Hematopoietic multipotent progenitor cell treated with erythropoietin and hydrocortisone succinate and interleukin-3 and kit ligand, for 6 days (in vitro differentiated cells): ENCODE measurements at regions not wholly inside any gene's neighbourhood (a gene's known extent, or its start where the extent isn't known, plus 50 kb on each side); places are given as distances from the start of the nearest gene placed in this dataset.
"Not testable (repeated sequence)": the region's sequence is repeated elsewhere in the genome, so short reads cannot be mapped to it uniquely, and the experiment has no call there.

ENCODE experiments used
- DNase-seq: peaks from one replicate; pipeline ENCODE4 v3.0.0-alpha.2; 2015

DNA sequence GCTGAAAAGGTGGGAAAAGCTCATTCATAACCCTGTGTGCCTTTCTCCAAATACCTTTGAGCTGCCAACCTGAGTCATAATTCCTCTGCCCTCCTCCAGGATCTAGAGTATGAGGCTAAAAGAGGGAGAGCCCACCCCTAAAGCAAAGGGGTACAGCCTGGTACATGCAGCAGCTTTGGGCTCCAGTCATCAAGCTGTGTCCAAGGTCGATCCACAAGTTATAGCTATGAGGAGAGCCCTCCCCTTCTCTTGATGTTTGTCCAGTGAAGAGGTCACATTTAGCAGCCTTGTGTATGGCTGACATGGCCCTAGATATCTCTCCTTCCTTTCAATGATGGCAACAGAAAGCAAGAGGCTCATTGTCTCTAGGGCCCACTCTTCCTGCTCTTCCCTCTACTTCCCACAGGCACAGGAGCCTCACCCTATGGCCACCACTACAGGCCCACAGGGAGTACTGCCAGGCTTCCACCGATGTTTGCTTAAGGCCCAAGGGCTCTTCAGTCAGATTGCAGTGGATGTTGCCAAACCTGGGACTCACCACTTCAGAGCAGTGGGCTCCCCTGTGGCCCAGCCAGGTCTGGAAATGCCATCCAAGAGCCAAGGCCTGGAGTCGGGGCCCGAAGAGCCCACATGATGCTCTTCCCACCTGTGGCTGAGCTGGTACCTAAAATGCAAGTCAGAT, 176.8 kb downstream of the CD83 start:
- DNase-seq: no peak

DNA sequence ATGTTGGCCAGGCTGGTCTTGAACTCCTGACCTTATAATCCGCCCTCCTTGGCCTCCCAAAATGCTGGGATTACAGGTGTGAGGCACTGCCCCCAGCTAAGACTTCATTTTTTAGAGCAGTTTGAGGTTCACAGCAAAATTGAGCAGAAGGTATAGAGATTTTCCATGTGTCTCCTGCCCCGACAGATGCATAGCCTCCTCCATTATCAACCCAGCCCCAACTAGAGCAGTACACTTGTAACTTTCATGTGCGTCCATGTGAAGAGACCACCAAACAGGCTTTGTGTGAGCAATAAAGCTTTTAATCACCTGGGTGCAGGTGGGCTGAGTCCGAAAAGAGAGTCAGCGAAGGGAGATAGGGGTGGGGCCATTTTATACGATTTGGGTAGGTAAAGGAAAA, 179.1 kb downstream of the CD83 start:
- not testable (repeated sequence) for DNase-seq

DNA sequence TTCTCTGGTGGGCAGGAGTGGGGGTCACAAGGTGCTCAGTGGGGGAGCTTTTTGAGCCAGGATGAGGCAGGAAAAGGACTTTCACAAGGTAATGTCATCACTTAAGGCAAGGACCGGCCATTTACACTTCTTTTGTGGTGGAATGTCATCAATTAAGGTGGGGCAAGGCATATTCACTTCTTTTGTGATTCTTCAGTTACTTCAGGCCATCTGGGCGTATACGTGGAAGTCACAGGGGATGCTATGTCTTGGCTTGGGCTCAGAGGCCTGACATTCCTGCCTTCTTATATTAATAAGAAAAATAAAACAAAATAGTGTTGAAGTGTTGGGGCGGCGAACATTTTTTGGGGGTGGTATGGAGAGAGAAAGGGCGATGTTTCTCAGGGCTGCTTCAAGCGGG, 179.5 kb downstream of the CD83 start:
- not testable (repeated sequence) for DNase-seq

DNA sequence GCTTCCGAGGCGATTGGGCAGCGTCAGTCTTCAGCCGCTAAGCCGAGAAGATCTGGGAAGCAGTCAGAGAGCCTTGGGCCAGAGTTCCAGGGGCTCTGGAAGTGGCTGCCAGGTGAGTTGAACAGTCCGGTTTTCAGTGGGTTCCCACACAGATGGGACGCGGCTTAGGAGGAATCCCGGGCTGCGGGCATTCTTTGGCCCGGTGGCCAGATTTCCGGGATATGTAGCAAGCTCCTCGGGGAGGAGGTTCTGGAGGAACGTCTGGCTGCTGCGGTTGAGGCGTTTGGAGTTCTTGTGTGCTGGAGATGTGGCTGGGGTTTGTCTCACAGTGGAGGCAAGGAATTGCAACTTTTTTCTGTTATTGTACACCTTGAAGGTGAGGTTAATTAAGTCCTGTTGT, 182.6 kb downstream of the CD83 start:
- not testable (repeated sequence) for DNase-seq

DNA sequence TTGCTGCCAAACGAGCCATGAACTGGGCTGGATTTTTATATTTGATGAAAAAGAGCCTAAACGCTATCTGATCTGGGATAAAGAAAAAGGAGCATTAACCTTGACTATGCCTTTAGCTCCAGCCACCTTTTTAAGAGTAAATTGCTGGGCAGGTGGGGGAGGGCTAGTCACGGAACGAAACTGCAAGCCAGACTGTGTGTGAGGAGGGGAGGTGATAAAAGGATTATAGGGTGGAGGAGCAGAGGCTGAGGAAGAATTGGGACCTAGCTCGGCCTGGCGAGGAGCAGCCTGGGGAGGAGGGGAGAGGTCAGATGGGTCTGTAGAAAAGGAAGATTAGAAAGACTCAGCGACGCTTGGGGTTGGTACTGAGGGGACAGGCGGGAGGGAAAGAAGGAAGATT, 183.1 kb downstream of the CD83 start:
- not testable (repeated sequence) for DNase-seq

DNA sequence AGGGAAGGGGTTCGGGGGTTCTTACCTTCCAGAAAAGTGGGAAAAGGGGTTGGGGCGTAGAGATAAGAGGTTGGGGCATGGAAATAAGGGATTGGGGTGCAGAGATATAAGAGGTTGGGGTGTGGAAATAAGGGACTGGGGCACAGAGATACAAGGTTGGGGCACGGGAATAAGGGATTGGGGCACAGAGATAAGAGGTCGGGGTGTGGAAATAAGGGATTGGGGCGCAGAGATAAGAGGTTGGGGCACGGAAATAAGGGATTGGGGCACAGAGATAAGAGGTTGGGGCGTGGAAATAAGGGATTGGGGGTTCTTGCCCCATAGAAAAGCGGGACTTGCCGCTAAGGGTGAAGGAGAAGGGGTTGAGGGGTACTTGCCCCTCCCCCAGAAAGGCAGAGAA, 183.9 kb downstream of the CD83 start:
- not testable (repeated sequence) for DNase-seq

DNA sequence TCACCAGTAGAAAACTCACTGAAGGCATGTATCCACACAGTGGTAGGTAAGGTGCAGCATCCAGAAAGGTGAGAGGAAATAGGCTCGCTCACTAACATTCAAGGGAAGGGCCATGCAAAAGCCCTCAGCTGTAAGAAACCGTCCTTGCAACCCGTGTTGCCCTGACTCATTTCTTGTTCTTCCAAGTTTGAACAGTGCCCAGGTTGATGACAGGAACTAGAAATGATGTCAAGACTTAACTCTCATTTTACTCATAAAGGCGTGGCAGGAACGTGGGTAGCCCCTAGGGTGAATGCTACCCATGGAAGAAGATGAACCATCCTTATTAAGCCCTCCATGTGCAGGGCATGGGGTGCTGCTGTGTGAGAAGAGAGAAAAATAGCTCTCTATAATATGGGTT, 187.6 kb downstream of the CD83 start:
- no peak for DNase-seq

DNA sequence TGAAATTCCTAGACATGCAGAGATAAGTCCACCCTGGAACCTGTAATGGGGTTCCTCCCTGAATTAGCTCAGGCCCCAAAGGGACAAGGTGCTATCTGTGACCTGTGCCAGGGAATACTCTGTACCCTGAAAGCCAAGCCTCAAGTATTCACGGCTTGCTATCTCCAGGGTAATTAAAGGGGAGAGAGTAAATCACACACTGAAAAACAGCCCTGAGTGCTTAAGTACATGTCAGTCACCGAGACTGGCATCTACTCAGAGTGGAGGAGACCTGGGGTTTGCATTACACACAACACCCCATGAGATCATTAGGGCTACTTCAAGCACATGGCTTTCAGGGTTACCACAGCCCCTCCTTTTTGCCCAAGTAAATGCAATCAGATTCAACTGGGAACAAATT, 188.1 kb downstream of the CD83 start:
- DNase-seq: no peak

DNA sequence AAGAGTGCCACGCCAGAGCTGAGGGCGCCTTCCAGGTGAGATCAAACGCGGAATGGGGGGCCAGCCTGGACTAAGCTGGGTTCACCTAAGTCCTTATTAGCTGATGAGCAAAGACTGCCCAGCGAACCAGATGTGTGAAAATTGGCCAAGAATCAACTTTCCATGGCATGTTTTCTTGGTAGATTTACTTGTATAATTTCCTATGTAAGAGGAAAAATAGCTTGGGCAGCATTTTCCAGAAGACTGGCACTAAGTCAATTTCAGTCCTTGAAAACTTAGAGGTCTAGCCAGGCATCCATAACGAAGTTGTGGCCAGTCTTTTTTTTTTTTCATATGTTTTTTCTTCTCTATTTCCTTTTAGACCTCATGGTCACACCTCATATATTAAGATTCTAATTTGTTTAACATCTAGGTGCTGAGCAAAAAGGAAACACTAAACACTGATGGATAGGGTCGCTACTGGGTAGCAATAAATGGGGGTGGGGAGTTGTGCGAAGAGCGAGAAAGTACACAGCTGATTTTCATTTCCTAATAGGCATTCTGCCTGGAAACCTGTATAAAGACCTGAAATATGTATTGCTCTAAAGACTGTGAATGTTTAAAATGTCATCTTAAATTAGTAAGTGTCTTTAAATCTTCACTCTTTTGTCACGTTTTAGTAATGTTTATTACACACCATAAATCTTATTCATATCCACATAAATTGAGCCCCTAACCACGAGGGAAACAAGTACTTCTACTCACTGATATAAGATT, 188.8 kb downstream of the CD83 start:
- DNase-seq: no peak

DNA sequence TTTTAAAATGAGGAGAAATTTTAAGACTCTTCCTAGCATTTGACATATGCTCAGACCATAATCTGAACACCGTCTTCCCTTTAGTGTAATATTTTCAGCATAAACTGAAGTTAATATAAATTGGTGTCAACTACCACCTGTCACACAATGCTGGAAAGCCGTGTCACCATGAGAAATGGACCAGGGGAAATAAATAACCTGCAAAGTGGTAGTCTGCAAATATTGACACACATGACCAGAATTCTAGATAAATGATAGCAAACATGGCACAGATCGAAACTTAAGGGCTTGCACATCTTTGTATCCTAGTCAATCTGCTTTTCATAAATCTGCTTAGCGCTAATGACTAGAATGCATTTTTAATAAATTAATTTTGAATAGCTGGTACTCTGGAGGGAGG, 191.9 kb downstream of the CD83 start:
- DNase-seq: no peak

DNA sequence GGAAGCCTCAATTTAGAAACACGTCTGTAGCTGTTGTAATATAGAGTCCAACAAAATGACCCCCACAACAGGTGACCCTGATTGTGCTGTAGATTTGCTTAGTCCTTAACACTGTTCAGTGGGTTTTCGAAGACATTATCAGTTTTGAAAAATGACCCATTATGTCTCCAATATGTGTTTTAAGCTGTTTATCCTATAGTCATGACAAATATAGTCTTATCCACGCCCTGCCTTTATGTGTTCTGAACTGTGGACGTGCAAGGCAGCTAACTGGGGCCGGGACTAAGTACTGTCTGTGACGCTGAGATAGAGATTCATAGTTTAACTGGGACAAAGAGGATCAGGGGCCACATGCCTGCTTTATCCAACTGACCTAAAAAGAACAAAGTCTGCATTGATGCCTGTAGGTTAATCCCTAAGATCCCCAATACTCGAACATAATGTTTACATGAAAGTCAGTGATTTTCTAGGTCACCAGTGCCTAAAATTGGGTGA, 192.4 kb downstream of the CD83 start:
- DNase-seq: no peak

DNA sequence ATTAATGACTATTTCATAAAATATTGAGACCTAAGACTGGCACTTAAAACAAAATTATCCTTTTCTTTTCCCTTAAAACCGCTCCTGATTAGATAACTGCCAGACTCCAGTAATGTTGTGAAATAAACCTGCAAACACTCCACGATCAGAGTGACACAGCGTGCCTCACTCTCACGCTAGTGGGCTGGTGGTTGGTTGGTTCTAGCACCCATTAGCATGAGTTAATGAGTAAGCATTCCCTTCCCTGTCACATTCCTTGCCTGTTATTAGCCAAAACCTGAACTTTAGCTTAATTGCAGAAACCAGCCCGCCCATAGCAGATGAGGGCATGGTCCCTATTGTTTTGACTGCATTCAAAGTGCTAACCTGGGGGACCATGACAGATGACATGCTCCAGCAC, 193.4 kb downstream of the CD83 start:
- DNase-seq: no peak

DNA sequence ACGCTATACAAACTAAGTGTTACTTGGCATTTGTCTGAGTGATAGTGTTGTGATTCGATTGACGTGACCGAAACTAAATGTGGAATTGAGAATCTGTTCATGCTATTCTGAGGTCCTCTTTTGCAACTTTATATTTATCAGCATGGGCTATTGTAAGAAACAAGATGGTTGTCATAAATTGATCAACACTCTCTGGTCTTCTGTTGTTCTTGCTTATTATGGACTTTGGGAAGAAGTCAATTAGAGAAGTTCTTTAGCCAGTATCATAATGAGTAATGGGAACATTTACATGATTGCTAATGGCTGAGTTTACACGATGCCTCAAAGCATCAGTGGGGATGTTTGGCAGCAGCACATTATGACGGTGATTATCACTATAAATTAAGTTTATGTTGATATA, 195.0 kb downstream of the CD83 start:
- no peak for DNase-seq

DNA sequence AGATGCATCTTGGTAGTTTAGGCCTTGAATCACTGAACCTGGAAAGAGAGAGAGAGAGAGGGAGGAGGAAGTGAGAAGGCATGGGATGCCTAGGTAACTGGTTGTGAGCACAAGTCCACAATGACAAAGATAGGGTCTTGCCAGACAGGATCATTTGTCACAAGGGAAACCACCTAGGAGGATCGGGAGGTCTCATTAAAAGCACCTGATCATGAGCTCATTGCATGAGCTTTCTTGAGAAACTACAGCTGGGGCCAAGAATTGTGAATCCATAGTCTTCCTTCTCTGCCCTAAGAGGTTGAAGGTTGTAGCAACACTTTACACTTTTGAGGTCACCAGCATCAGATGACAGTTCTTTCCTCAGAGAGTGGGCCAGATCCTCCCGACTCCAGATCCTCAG, 195.7 kb downstream of the CD83 start:
- no peak for DNase-seq

DNA sequence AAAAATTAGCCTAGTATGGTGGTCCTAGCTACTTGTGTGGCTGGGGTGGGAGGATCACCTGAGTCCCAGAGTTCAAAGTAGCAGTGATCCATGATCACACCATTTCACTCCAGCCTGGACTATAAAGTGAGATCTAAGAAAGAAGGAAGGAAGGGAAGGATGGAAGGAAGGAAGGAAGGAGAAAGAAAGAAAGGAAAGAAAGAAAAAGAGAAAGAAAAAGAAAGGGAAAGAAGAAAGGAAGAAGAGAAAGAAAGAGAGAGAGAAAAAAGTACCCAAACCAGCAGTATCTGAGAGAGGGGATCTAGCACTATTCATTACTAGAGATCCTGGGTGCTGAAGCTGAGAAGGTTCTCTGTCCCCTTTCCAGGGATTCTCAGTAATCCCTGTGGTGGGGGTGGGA, 197.8 kb downstream of the CD83 start:
- DNase-seq: no peak

DNA sequence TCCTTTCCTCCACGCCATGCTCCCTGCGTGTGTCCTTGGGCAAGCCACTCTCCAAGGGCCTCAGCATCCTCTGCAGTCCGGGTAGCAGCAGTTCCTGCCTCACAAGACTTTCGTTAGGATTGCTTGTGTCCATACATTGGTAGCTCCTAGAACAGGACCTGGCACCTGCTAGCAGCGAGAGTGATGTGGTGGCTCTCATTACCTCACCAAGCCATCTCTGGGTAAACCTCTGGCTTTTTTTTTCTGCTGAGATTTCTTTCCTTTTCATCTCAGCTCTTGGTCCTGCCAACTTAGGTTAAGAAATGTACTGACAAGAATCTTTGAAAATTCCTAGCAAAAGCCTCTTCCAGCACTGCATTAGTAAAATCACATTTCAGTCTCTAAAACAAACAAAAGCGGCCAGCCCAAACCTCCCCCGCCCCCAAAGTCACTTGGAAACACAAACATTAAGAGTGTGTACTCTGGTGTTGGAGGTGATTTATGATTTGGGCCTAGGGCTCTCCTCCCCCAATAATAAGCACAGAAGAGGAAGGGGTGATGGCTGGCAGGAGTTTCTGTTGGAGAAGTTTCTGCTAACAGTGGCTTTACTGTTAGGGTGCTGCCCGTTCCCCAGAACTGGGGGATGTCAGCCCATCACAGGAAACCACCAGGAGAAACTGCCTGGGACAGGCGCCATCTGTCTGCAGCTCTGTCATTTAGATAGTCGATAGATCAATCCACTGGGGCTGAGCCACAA, 199.2 kb downstream of the CD83 start:
- DNase-seq: no peak

DNA sequence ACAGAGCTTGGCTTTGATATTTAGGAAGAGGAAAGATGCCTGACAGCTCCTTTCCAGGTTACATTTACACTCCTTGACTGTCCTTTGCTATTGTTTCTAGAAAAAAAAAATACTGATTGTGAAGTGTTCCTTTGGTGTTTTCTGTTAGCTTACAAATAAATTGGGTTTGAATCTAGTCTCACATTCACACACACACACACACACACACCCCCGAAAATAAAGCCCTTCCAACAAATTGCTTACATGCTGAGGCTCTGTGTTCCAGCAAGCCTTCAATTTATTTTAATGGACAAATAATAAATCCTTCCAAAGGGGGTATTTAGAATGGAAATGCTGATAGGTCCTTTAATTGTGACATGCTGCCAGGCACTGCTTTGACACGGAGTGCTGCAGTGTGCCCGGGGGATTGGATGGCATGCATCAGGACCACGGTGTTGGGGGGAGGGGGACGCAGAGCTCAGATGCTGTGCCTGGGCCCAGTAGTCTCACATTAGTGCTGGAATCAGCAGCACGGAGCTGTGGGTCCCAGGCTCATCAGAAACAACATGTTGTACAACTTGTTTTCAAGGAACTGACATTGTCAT, 199.9 kb downstream of the CD83 start:
- no peak for DNase-seq

DNA sequence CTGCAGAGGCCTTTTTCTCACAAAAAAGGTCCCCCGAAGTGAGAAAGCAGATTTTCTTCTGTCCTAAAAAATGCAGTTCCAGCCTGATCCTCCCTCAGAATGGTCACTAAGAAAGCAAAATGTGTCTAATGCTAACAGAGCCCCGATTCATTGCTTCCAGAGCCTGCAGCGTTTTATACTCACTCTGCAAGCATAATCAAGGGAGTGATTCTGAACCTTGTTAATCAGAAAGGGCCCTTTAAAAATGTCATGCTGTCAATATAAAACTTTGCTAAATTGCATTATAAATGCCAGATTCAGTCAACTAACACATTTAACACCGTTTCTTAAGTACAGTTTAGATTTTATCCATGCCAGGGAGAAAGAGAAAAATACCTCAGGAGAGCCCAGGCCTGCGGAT, 202.8 kb downstream of the CD83 start:
- DNase-seq: no peak

DNA sequence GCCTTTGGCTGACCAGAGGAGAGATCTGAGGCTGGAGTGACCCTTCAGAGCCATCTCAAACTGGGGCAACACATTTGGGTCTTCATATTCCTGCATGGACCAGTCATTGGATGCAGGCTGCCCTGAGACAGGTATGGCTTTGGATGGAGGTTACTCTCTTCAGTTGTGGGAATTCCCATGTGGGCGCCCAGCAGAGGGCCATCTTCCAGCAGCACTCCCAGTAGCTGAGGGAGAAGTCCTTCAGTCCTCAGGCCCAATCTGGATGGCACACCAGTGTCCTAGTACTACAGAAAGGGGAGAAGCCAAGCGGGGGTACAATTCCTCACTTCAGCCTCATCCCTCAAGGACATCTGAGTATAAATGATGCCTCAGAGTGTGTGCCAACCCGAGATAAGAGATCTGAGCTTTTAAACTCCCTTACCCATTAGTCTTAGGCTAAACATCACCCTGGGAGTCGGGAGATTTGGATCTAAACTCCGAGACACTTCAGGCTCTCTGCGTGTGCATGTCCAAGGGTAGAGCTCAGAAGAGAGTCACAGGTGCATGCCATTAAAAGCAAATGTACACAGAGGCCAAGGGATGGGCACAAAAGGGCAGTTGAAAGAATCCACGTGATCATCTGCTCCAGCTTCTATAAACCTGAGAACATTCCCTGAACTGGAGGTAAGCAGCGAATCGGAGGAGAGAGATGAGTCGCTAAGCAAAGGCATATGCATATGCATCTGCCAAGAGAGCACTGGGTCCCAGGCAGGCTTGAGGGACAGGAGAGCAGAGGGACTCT, 204.6 kb downstream of the CD83 start:
- no peak for DNase-seq

DNA sequence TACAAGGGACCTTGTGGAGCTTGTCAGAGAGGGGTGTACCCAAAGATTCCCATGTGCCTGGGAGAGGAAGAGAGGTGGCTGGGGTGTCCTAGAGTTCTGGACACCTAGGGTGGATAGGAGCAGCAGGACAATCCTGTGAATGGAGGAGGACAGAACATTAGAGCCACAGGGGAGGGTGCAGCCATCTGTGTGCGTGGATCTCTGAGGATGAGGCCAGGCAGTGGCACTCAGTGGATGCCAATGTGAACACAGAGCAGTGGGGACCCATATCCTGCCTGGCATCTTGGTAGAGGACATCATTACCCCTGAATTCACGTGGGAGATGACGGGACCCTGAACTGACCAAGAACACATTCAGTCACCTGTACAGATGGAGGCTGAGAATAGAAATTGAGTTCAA, 205.3 kb downstream of the CD83 start:
- no peak for DNase-seq

DNA sequence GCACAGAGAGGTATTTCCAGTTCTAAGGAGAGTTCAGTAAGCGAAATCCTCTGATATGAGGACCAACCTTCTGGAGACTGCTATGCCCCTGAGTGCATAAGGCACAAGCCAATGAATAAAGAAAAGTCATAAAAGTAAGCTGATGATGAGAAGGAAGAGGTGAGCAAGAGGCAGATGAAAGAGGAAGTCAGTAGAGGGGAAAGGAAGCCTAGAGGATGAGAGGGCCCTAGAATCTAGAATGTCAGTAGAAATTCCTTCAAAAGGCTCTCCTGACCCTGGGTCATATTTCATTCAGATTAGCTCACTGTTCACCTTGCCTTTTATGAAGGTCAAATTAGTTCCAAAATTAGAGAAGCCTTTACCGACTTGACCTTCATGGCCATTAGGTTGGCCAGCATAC, 209.2 kb downstream of the CD83 start:
- DNase-seq: no peak

DNA sequence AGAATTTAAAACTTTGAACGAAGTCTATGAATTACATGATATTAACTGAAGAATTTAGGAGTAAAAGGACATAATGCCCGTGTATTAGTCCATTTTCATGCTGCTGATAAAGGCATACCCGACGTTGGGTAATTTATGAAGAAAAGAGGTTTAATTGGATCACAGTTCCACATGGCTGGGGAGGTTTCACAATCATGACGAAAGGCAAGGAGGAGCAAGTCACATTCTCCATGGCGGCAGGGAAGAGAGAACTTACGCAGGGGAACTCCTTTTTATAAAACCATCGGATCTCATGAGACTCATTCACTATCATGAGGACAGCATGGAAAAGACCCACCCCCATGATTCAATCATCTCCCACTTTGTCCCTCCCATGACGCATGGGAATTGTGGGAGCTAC, 210.6 kb downstream of the CD83 start:
- no peak for DNase-seq
